ENCODE measurements at regions not wholly inside any gene's neighbourhood (a gene's known extent, or its start where the extent isn't known, plus 50 kb on each side); places are given as distances from the start of the nearest gene placed in this dataset.

GRCh38 chr3:88343264-88343663, 193.5 kb downstream of the C3orf38 start:
- Mint-ChIP-seq H3K4me1 (no peaks in the 10 kb centered on the region), H3K4me3 (no peak overlapping the region)

GRCh38 chr3:88346643-88347042, 196.9 kb downstream of the C3orf38 start:
- no peaks in the 10 kb centered on the region for H3F3A ChIP-seq (replicated peaks; ENCODE audit: low read depth)
- H3K4me1 ChIP-seq (ENCODE audit: insufficient read depth) = no peaks in the 10 kb centered on the region
- DNase-seq (ENCODE audit: low spot score) (no peak), ATAC-seq (no peak)
- Mint-ChIP-seq H3K27me3 (ENCODE audit: insufficient read depth, low read depth, poor library complexity) (no peaks in the 10 kb centered on the region), H3K4me3 (no peak overlapping the region), H3K9me3 (no peaks in the 10 kb centered on the region), H3K4me1 (no peaks in the 10 kb centered on the region; the same call in 2 of the 3 replicates), H3K27ac (no peak overlapping the region), H3K36me3 (ENCODE audit: low read depth) (no peaks in the 10 kb centered on the region)
- no peak overlapping the region for H3K27ac ChIP-seq (ENCODE audit: low read depth)
- no peaks in the 10 kb centered on the region for H3K36me3 ChIP-seq (ENCODE audit: insufficient read depth)
- H4K20me1 ChIP-seq (replicated peaks; ENCODE audit: insufficient read depth) = no peaks in the 10 kb centered on the region
- no peak overlapping the region for H3K4me3 ChIP-seq
- no peaks in the 10 kb centered on the region; the same call in 1 of the 2 replicates for H3K9me2 ChIP-seq (ENCODE audit: insufficient read depth)
- no peak overlapping the region for H2AFZ ChIP-seq
- H3K79me2 ChIP-seq (replicated peaks; ENCODE audit: insufficient read depth) = no peaks in the 10 kb centered on the region
- H3K27me3 ChIP-seq (ENCODE audit: insufficient read depth) = no peaks in the 10 kb centered on the region
- no peak overlapping the region for H3K4me2 ChIP-seq
- TF ChIP-seq ZNF331 (CRISPR knock-in tag; IDR thresholded peaks at IDR 0.05; ENCODE audit: low read depth) (no peak), STAT1 (IDR thresholded peaks at IDR 0.05; ENCODE audit: unreplicated experiment) (no peak), EZH2 (IDR thresholded peaks at IDR 0.05; ENCODE audit: low read depth, unreplicated experiment) (no peak), ETS1 (IDR thresholded peaks at IDR 0.05) (no peak), EZH2phosphoT487 (IDR thresholded peaks at IDR 0.05; ENCODE audit: unreplicated experiment) (no peak), ZNF114 (CRISPR knock-in tag; IDR thresholded peaks at IDR 0.05) (no peak), CREB1 (CRISPR knock-in tag; IDR thresholded peaks at IDR 0.05; ENCODE audit: low read depth) (no peak)

More at GRCh38 chr3:88343264-88343663, 193.5 kb downstream of the C3orf38 start:
- Histone ChIP-seq H3K79me2 (replicated peaks; ENCODE audit: insufficient read depth) (no peaks in the 10 kb centered on the region), H3K9me2 (ENCODE audit: insufficient read depth) (no peaks in the 10 kb centered on the region; the same call in 1 of the 2 replicates), H3K4me1 (ENCODE audit: insufficient read depth) (no peaks in the 10 kb centered on the region), H3F3A (replicated peaks; ENCODE audit: low read depth) (no peaks in the 10 kb centered on the region), H3K36me3 (ENCODE audit: insufficient read depth) (no peaks in the 10 kb centered on the region), H4K20me1 (replicated peaks; ENCODE audit: insufficient read depth) (no peaks in the 10 kb centered on the region), H3K27me3 (ENCODE audit: insufficient read depth) (no peaks in the 10 kb centered on the region), H2AFZ (no peak overlapping the region), H3K4me3 (no peak overlapping the region), H3K27ac (ENCODE audit: low read depth) (no peak overlapping the region), H3K4me2 (no peak overlapping the region)
- no peak for DNase-seq (ENCODE audit: low spot score)
- Mint-ChIP-seq H3K36me3 (ENCODE audit: low read depth) (no peaks in the 10 kb centered on the region), H3K27ac (no peak overlapping the region), H3K27me3 (ENCODE audit: insufficient read depth, low read depth, poor library complexity) (no peaks in the 10 kb centered on the region), H3K9me3 (no peaks in the 10 kb centered on the region)
- TF ChIP-seq POLR2AphosphoS5 (IDR thresholded peaks at IDR 0.05; ENCODE audit: low read depth) = no peak
- TF ChIP-seq REST (IDR thresholded peaks at IDR 0.05; ENCODE audit: unreplicated experiment) = no peak
- ATAC-seq = no peak

Measured in GM23338 (cell line).